ENCODE measurements at regions not wholly inside any gene's neighbourhood (a gene's known extent, or its start where the extent isn't known, plus 50 kb on each side); places are given as distances from the start of the nearest gene placed in this dataset.

- ATAC-seq (no peak), DNase-seq (no peak)
- Histone ChIP-seq H3K27ac (no peak overlapping the region), H3K36me3 (no peaks in the 10 kb centered on the region), H3K9me3 (peaks cover 0 to 14% (median 0%) of the 10 kb centered on the region in 11 donors), H3K27me3 (peaks cover 0 to 6% (median 0%) of the 10 kb centered on the region in 7 donors), H3K4me1 (no peaks in the 10 kb centered on the region), H3K4me3 (no peak overlapping the region)
- no peak for TF ChIP-seq CTCF (IDR thresholded peaks at IDR 0.05)
- intact Hi-C loops (cut with DNase I): no loop called here
- WGBS, 2 donors: 81 to 84% methylated on average over 6 of the region's 6 CpGs
Observed at GRCh38 chr10:93175490-93175889, 101.8 kb downstream of the CYP26A1 start.

- Histone ChIP-seq H3K4me3 (no peak overlapping the region), H3K9me3 (peaks cover 0 to 7% (median 0%) of the 10 kb centered on the region in 11 donors), H3K36me3 (no peaks in the 10 kb centered on the region), H3K27me3 (peaks cover 0 to 6% (median 0%) of the 10 kb centered on the region in 7 donors), H3K4me1 (no peaks in the 10 kb centered on the region), H3K27ac (no peak overlapping the region)
- ATAC-seq: no peak
- TF ChIP-seq CTCF (IDR thresholded peaks at IDR 0.05): no peak
- intact Hi-C loops (cut with DNase I): no loop called here
- no peak for DNase-seq
Observed at GRCh38 chr10:93177511-93177910, 103.8 kb downstream of the CYP26A1 start.

GRCh38 chr10:93178226-93178625 lies 104.5 kb downstream of the CYP26A1 start:
- intact Hi-C loops (cut with DNase I): no loop called here
- DNase-seq (no peak), ATAC-seq (no peak)
- Histone ChIP-seq H3K4me3 (no peak overlapping the region), H3K27ac (no peak overlapping the region), H3K27me3 (peaks cover 0 to 6% (median 0%) of the 10 kb centered on the region in 7 donors), H3K4me1 (no peaks in the 10 kb centered on the region), H3K9me3 (no peaks in the 10 kb centered on the region), H3K36me3 (no peaks in the 10 kb centered on the region)
- no peak for TF ChIP-seq CTCF (IDR thresholded peaks at IDR 0.05)

- peak; percentile 35 to 41 for DNase-seq
- Histone ChIP-seq H3K9me3 (no peaks in the 10 kb centered on the region), H3K4me3 (no peak overlapping the region), H3K27me3 (peaks cover 0 to 3% (median 0%) of the 10 kb centered on the region in 7 donors), H3K4me1 (no peaks in the 10 kb centered on the region), H3K27ac (peak overlapping the region in 2 of 10 donors; percentile 4 to 30), H3K36me3 (no peaks in the 10 kb centered on the region)
- intact Hi-C loops (cut with DNase I): no loop called here
- peak; percentile 53 to 87 (median 73) for ATAC-seq
- WGBS, 2 donors: 65 to 74% methylated on average over 14 of the region's 14 CpGs
- no peak for TF ChIP-seq CTCF (IDR thresholded peaks at IDR 0.05)
Observed at GRCh38 chr10:93180482-93180931, 106.8 kb downstream of the CYP26A1 start.
